Activated CD4-positive, alpha-beta memory T cell treated with anti-CD3 and anti-CD28 coated beads, Interleukin-2, amount 10 ng/mL, durations not matched to agents 7 days and 5 days (primary cell): ENCODE measurements at regions not wholly inside any gene's neighbourhood (a gene's known extent, or its start where the extent isn't known, plus 50 kb on each side); places are given as distances from the start of the nearest gene placed in this dataset.

Experiments used
- CTCF ChIA-PET: fragments of 350-600 bp; sonication (Branson Sonifier 250); formaldehyde crosslinking; loops from one replicate; lab custom pipeline; 2021; ENCODE audit warnings: antibody characterized with exemption, inconsistent platforms; lab: Charles Lee
- POLR2A ChIA-PET: fragments of 350-600 bp; sonication (Branson Sonifier 250); formaldehyde crosslinking; loops from one replicate; lab custom pipeline; 2021; ENCODE audit warnings: antibody characterized with exemption; lab: Charles Lee
- DNase-seq: peaks from one replicate; pipeline ENCODE4 v3.0.0-alpha.2; 2020
- H3K27ac Mint-ChIP-seq: one replicate; pipeline ENCODE4 v1.8.0; 2021; ENCODE audit warnings: mild to moderate bottlenecking, mixed read lengths
- H3K27me3 Mint-ChIP-seq: one replicate; pipeline ENCODE4 v1.8.0; 2021; ENCODE audit warnings: mixed read lengths
- H3K36me3 Mint-ChIP-seq: one replicate; pipeline ENCODE4 v1.8.0; 2021; ENCODE audit warnings: low read depth, mixed read lengths
- H3K4me1 Mint-ChIP-seq: one replicate; pipeline ENCODE4 v1.8.0; 2021; ENCODE audit warnings: mixed read lengths
- H3K4me3 Mint-ChIP-seq: one replicate; pipeline ENCODE4 v1.8.0; 2021; ENCODE audit warnings: mild to moderate bottlenecking, mixed read lengths
- H3K9me3 Mint-ChIP-seq: one replicate; pipeline ENCODE4 v1.8.0; 2021; ENCODE audit warnings: mixed read lengths

GRCh38 chr9:121598965-121599871 is 52.2 kb upstream of the DAB2IP start:
- Mint-ChIP-seq H3K9me3 (peaks cover 3% of the 10 kb centered on the region), H3K27me3 (peaks cover 45% of the 10 kb centered on the region), H3K4me1 (peaks cover 4% of the 10 kb centered on the region), H3K27ac (no peak overlapping the region), H3K36me3 (no peaks in the 10 kb centered on the region), H3K4me3 (no peak overlapping the region)
- POLR2A ChIA-PET, result no interaction called here
- no peak for DNase-seq
- CTCF ChIA-PET, result no interaction called here

- peaks cover 3% of the 10 kb centered on the region for H3K9me3 Mint-ChIP-seq
- H3K4me1 Mint-ChIP-seq, result peaks cover 4% of the 10 kb centered on the region
- no peak overlapping the region for H3K27ac Mint-ChIP-seq
- ChIA-PET CTCF (no interaction called here), POLR2A (no interaction called here)
- H3K36me3 Mint-ChIP-seq, result no peaks in the 10 kb centered on the region
- no peak for DNase-seq
- H3K27me3 Mint-ChIP-seq, result peaks cover 42% of the 10 kb centered on the region
- no peak overlapping the region for H3K4me3 Mint-ChIP-seq
Observed at GRCh38 chr9:121599872-121600585, 51.4 kb upstream of the DAB2IP start.

- no peaks in the 10 kb centered on the region for H3K36me3 Mint-ChIP-seq
- H3K4me1 Mint-ChIP-seq, result peaks cover 4% of the 10 kb centered on the region
- H3K9me3 Mint-ChIP-seq, result peaks cover 3% of the 10 kb centered on the region
- H3K27me3 Mint-ChIP-seq, result peaks cover 39% of the 10 kb centered on the region
- no peak for DNase-seq
- no peak overlapping the region for H3K4me3 Mint-ChIP-seq
- no peak overlapping the region for H3K27ac Mint-ChIP-seq
- POLR2A ChIA-PET, result no interaction called here
- CTCF ChIA-PET, result no interaction called here
Observed at GRCh38 chr9:121601194-121601593, 50.2 kb upstream of the DAB2IP start.
